H1 (cell line): ENCODE measurements at regions not wholly inside any gene's neighbourhood (a gene's known extent, or its start where the extent isn't known, plus 50 kb on each side); places are given as distances from the start of the nearest gene placed in this dataset.

Experiments used
- ATF2 ChIP-seq: IDR thresholded peaks from 2 replicates; pipeline ENCODE4 v1.6.1; 2012; ENCODE audit warnings: low read length, inconsistent platforms
- BCL11A ChIP-seq, 2 experiments: IDR thresholded peaks; one replicate each; pipeline ENCODE4 v1.6.1; 2011; ENCODE audit warnings: low read depth in 2 of 2, low read length in 2 of 2, mild to moderate bottlenecking in 2 of 2
- CHD7 ChIP-seq: fragments of 300-600 bp; sonication (generic); IDR thresholded peaks from 2 replicates; pipeline ENCODE4 v1.7.1; 2012; ENCODE audit warnings: low read length, moderate library complexity, mild to moderate bottlenecking, inconsistent platforms; ENCODE audit not compliant: insufficient replicate concordance
- SIRT6 ChIP-seq: IDR thresholded peaks from one replicate; pipeline ENCODE4 v1.7.1; 2012; ENCODE audit warnings: low read length, inconsistent platforms

DNA sequence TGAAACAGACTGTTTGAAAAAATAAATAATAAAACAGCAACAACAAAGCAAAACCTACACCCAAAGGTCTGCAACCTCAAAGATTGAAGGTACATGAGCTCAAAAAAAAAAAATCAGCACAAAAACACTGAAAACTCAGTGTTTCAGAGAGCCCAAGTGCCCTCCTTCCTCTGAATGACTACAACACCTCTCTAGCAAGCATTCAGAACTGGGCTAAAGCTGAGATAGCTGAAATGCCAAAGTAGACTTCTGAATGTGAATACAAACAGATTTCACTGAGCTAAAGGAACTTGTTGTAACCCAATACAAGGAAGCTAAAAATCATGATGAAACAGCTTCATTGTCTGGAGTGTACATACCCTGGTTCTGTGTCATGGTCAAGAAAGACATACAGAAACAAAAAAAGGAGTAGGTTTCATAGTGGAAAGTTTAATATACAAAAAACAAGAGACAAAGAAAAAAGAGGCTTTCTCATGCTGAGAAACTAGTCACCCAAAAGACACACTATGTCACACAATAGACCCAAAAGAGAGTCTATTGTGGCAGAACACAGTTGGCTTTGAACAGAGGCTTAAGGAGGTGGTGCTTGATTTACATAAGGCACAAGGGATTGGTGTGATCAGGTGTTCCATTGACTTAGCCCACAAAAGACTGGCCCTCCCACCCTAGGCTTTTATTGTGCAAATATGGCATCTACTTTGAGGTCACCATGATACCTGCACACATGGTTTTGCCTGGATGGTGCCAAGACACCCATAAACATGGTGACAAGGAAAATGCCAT lies 316.6 kb downstream of the KDM5D start (continued):
- TF ChIP-seq SIRT6 = no peak
- no peak for TF ChIP-seq BCL11A (IDR thresholded peaks at IDR 0.05; ENCODE audit: low read depth in 2 of 2, low read length in 2 of 2)
- no peak for TF ChIP-seq ATF2
- TF ChIP-seq CHD7 = no peak
- TF ChIP-seq, all 59 proteins: peak for 0
